HCT116 (cell line): ENCODE measurements at regions not wholly inside any gene's neighbourhood (a gene's known extent, or its start where the extent isn't known, plus 50 kb on each side); places are given as distances from the start of the nearest gene placed in this dataset.

Experiments used
- ATAC-seq: fragments of 200-7000 bp; cut with Tn5 transposase; 2 replicates; pipeline ENCODE4 v1.9.1; 2020; ENCODE audit warnings: mild to moderate bottlenecking, moderate library complexity
- BruUV-seq: library from RNA; stranded (reverse); fragments of 400-500 nt; replicated peaks from 2 replicates; lab custom pipeline; 2021; lab: Mats Ljungman, UMichigan
- CTCF ChIA-PET: fragments of 300-600 bp; sonication (Branson Sonifier 250); formaldehyde crosslinking; loops from one replicate; lab custom pipeline; 2021; ENCODE audit warnings: antibody characterized with exemption; lab: Charles Lee
- POLR2A ChIA-PET: fragments of 300-600, 350-600 bp; sonication (Branson Sonifier 250); formaldehyde crosslinking; loops from one replicate; lab custom pipeline; 2021; ENCODE audit warnings: antibody characterized with exemption; lab: Charles Lee
- RAD21 ChIA-PET, 2 experiments: fragments of 300-600 bp; sonication (Branson Sonifier 250); formaldehyde crosslinking; loops; one replicate each; lab custom pipeline; 2023; ENCODE audit warnings: low total read pairs in 2 of 2; ENCODE audit not compliant: uncharacterized antibody in 2 of 2, unreplicated experiment in 2 of 2, low non-redundant PET in 1 of 2; lab: Charles Lee
- DNase-seq: peaks from one replicate; pipeline ENCODE4 v3.0.0-alpha.2; 2010; ENCODE audit warnings: low read depth, low spot score
- H2AFZ ChIP-seq: fragments of 200-600 bp; shearing (Covaris generic), sonication (generic); 2 replicates; pipeline ENCODE4 v1.6.1; 2017; ENCODE audit warnings: low read depth, mixed run types, mixed read lengths, antibody characterized with exemption, low read length; ENCODE audit not compliant: poor library complexity, severe bottlenecking
- H3K27ac ChIP-seq: 2 replicates; pipeline ENCODE4 v1.5.1; 2012; ENCODE audit warnings: low read depth, low read length
- H3K27me3 ChIP-seq: fragments of 200-600 bp; sonication (generic); 2 replicates; pipeline ENCODE4 v1.6.1; 2016; ENCODE audit warnings: mixed run types, low read length, mixed read lengths; ENCODE audit not compliant: insufficient read depth
- H3K36me3 ChIP-seq, 2 experiments: fragments of 200-500 bp in 1 of 2; fragments of 200-600 bp in 1 of 2; sonication (Bioruptor generic) in 1 of 2; sonication (generic) in 1 of 2; 2 replicates each; pipeline versions ENCODE4 v1.5.1 to v1.6.1; 2014 to 2016; ENCODE audit warnings: low read length in 2 of 2, inconsistent platforms in 1 of 2, mixed read lengths in 1 of 2, mixed run types in 1 of 2; ENCODE audit not compliant: insufficient read depth in 2 of 2, control insufficient read depth in 1 of 2
- H3K4me1 ChIP-seq, 2 experiments: fragments of 200-600 bp in 1 of 2; sonication (generic) in 1 of 2; 2 replicates each; pipeline versions ENCODE4 v1.5.1 to v1.6.1; 2012 to 2017; ENCODE audit warnings: low read length in 2 of 2, inconsistent platforms in 1 of 2, mild to moderate bottlenecking in 1 of 2, mixed read lengths in 1 of 2, mixed run types in 1 of 2, moderate library complexity in 1 of 2; ENCODE audit not compliant: insufficient read depth in 2 of 2, control insufficient read depth in 1 of 2
- H3K4me2 ChIP-seq: fragments of 200-600 bp; sonication (generic); 2 replicates; pipeline ENCODE4 v1.6.1; 2017; ENCODE audit warnings: mixed run types, low read length, mixed read lengths
- H3K4me3 ChIP-seq, 2 experiments: fragments of 200-600 bp in 1 of 2; sonication (generic) in 1 of 2; replicated peaks in 1 of 2; 2 replicates each; pipeline ENCODE4 v1.5.1; 2011 to 2016; ENCODE audit warnings: low read length in 2 of 2, control low read depth in 1 of 2, low read depth in 1 of 2, mild to moderate bottlenecking in 1 of 2, mixed read lengths in 1 of 2, mixed run types in 1 of 2
- H3K79me2 ChIP-seq: fragments of 200-600 bp; sonication (generic); 2 replicates; pipeline ENCODE4 v1.6.1; 2017; ENCODE audit warnings: mild to moderate bottlenecking, mixed run types, low read length, moderate library complexity, mixed read lengths; ENCODE audit not compliant: insufficient read depth
- H3K9ac ChIP-seq: fragments of 200-600 bp; sonication (generic); 2 replicates; pipeline ENCODE4 v1.6.1; 2016; ENCODE audit warnings: low read length, mixed read lengths
- H3K9me2 ChIP-seq: fragments of 200-600 bp; sonication (generic), shearing (Covaris generic); 2 replicates; pipeline ENCODE4 v1.6.1; 2017; ENCODE audit warnings: mixed run types, mild to moderate bottlenecking, moderate library complexity; ENCODE audit not compliant: insufficient read depth
- H3K9me3 ChIP-seq, 2 experiments: fragments of 200-500 bp in 1 of 2; fragments of 200-600 bp in 1 of 2; sonication (Bioruptor generic) in 1 of 2; sonication (generic) in 1 of 2; 2 replicates each; pipeline ENCODE4 v1.6.1; 2014 to 2017; ENCODE audit warnings: low read length in 2 of 2, mixed read lengths in 2 of 2, inconsistent platforms in 1 of 2, low read depth in 1 of 2, mild to moderate bottlenecking in 1 of 2, mixed run types in 1 of 2, moderate library complexity in 1 of 2; ENCODE audit not compliant: control insufficient read depth in 1 of 2, insufficient read depth in 1 of 2
- H4K20me1 ChIP-seq: fragments of 200-600 bp; sonication (generic), shearing (Covaris generic); 2 replicates; pipeline ENCODE4 v1.6.1; 2017; ENCODE audit warnings: mixed run types, mild to moderate bottlenecking, moderate library complexity; ENCODE audit not compliant: insufficient read depth
- CBX3 ChIP-seq: IDR thresholded peaks from 2 replicates; pipeline ENCODE4 v1.6.1; 2012; ENCODE audit warnings: low read depth
- CEBPB ChIP-seq: IDR thresholded peaks from 2 replicates; pipeline ENCODE4 v1.6.1; 2012; ENCODE audit warnings: low read depth
- EGR1 ChIP-seq: IDR thresholded peaks from 2 replicates; pipeline ENCODE4 v1.6.1; 2012; ENCODE audit warnings: low read depth
- ELF1 ChIP-seq: IDR thresholded peaks from 2 replicates; pipeline ENCODE4 v1.6.1; 2012; ENCODE audit warnings: low read depth, borderline replicate concordance
- EZH2 ChIP-seq: fragments of 200-600 bp; sonication (generic); IDR thresholded peaks from 2 replicates; pipeline ENCODE4 v1.6.1; 2017; ENCODE audit warnings: antibody characterized with exemption, mixed run types
- EZH2phosphoT487 ChIP-seq: fragments of 200-600 bp; IDR thresholded peaks from 2 replicates; pipeline ENCODE4 v1.6.1; 2018; ENCODE audit warnings: antibody characterized with exemption, borderline replicate concordance
- FOSL1 ChIP-seq: IDR thresholded peaks from 2 replicates; pipeline ENCODE4 v1.6.1; 2012; ENCODE audit warnings: low read depth
- POLR2A ChIP-seq: IDR thresholded peaks from 2 replicates; pipeline ENCODE4 v1.7.0; 2011; ENCODE audit warnings: borderline replicate concordance; ENCODE audit not compliant: insufficient read depth, insufficient read length; ENCODE audit errors: extremely low read depth
- POLR2AphosphoS5 ChIP-seq: IDR thresholded peaks from 2 replicates; pipeline ENCODE4 v1.6.1; 2011; ENCODE audit warnings: mild to moderate bottlenecking, low read depth, low read length, moderate library complexity
- SIN3A ChIP-seq: IDR thresholded peaks from 2 replicates; pipeline ENCODE4 v1.6.1; 2012; ENCODE audit warnings: low read depth
- SP1 ChIP-seq: IDR thresholded peaks from 2 replicates; pipeline ENCODE4 v1.6.1; 2012; ENCODE audit warnings: low read depth
- SRF ChIP-seq: IDR thresholded peaks from 2 replicates; pipeline ENCODE4 v1.6.1; 2012; ENCODE audit warnings: low read depth
- TCF7L2 ChIP-seq: IDR thresholded peaks from 2 replicates; pipeline ENCODE4 v1.7.0; 2011; ENCODE audit warnings: borderline replicate concordance, inconsistent platforms; ENCODE audit not compliant: insufficient read depth, insufficient read length; ENCODE audit errors: extremely low read depth
- YY1 ChIP-seq: IDR thresholded peaks from 2 replicates; pipeline ENCODE4 v1.6.1; 2011; ENCODE audit warnings: low read length, low read depth, moderate library complexity, mild to moderate bottlenecking; ENCODE audit not compliant: insufficient replicate concordance; ENCODE audit errors: extremely low read depth
- ZNF274 ChIP-seq: fragments of 200-500 bp; sonication (Bioruptor generic); IDR thresholded peaks from 2 replicates; pipeline ENCODE4 v1.6.1; 2014; ENCODE audit warnings: mild to moderate bottlenecking, low read depth, low read length, inconsistent platforms
- intact Hi-C: fragments of 100-400 bp; cut with micrococcal nuclease; formaldehyde crosslinking; loops from 2 replicates; pipeline ENCODE4 v1.10.0; 2022
- TF ChIP-seq, protein P1 (sequence below), 3 experiments: fragments of 200-600 bp in 1 of 3; sonication (generic) in 1 of 3; IDR thresholded peaks in 2 of 3; conservative IDR thresholded peaks in 1 of 3; 2 replicates each; pipeline ENCODE4 v1.5.1; 2012 to 2017; ENCODE audit warnings: low read depth in 2 of 3, low read length in 2 of 3, antibody characterized with exemption in 1 of 3, borderline replicate concordance in 1 of 3, control low read depth in 1 of 3, mild to moderate bottlenecking in 1 of 3, mixed read lengths in 1 of 3, mixed run types in 1 of 3, moderate library complexity in 1 of 3; ENCODE audit not compliant: insufficient read depth in 1 of 3
- TF ChIP-seq, protein P2 (sequence below): IDR thresholded peaks from 2 replicates; pipeline ENCODE4 v1.6.1; 2011; ENCODE audit warnings: mild to moderate bottlenecking, low read length, moderate library complexity; ENCODE audit not compliant: insufficient replicate concordance; ENCODE audit errors: extremely low read depth
- TF ChIP-seq, protein P3 (sequence below): IDR thresholded peaks from 2 replicates; pipeline ENCODE4 v1.6.1; 2012; ENCODE audit warnings: low read depth
- TF ChIP-seq, protein P4 (sequence below): IDR thresholded peaks from 2 replicates; pipeline ENCODE4 v1.6.1; 2012
- TF ChIP-seq, protein P5 (sequence below): IDR thresholded peaks from 2 replicates; pipeline ENCODE4 v1.6.1; 2012

DNA sequence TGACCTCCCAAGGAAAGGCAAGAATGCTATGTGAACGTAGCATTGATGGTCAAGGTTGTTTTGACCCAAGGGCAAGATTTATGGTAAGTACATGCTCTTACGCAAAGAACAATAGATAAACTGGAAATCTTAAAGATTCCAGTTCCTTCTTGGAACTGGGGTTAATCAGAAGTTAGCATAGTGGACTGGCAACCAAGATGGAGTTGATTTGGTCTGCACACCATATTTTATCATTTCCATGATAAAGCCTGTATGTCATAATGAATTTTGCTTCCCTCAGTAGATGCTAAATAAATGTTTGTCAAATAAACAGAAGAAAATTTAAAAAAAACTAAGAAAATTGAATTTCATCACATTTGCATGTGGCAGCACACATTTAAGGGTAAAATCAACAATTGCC, 242.4 kb upstream of the MEF2C start:
- RAD21 ChIA-PET, result no interaction called here
- DNase-seq, result no peak
- H3K79me2 ChIP-seq, result no peaks in the 10 kb centered on the region
- no peak for ATAC-seq
- TF ChIP-seq POLR2A (no peak), SIN3A (no peak), ELF1 (no peak), SP1 (no peak), EZH2phosphoT487 (no peak), CBX3 (no peak), SRF (no peak), FOSL1 (no peak), POLR2AphosphoS5 (no peak), CEBPB (no peak), EZH2 (no peak), EGR1 (no peak), ZNF274 (no peak), TCF7L2 (no peak), YY1 (no peak)
- TF ChIP-seq, protein P1, sequence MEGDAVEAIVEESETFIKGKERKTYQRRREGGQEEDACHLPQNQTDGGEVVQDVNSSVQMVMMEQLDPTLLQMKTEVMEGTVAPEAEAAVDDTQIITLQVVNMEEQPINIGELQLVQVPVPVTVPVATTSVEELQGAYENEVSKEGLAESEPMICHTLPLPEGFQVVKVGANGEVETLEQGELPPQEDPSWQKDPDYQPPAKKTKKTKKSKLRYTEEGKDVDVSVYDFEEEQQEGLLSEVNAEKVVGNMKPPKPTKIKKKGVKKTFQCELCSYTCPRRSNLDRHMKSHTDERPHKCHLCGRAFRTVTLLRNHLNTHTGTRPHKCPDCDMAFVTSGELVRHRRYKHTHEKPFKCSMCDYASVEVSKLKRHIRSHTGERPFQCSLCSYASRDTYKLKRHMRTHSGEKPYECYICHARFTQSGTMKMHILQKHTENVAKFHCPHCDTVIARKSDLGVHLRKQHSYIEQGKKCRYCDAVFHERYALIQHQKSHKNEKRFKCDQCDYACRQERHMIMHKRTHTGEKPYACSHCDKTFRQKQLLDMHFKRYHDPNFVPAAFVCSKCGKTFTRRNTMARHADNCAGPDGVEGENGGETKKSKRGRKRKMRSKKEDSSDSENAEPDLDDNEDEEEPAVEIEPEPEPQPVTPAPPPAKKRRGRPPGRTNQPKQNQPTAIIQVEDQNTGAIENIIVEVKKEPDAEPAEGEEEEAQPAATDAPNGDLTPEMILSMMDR (IDR thresholded peaks at IDR 0.05 in 2 of 3, conservative IDR thresholded peaks at IDR 0.05 in 1 of 3; ENCODE audit: borderline replicate concordance in 1 of 3, insufficient read depth in 1 of 3, low read depth in 2 of 3, low read length in 2 of 3), result no peak
- TF ChIP-seq, protein P2, sequence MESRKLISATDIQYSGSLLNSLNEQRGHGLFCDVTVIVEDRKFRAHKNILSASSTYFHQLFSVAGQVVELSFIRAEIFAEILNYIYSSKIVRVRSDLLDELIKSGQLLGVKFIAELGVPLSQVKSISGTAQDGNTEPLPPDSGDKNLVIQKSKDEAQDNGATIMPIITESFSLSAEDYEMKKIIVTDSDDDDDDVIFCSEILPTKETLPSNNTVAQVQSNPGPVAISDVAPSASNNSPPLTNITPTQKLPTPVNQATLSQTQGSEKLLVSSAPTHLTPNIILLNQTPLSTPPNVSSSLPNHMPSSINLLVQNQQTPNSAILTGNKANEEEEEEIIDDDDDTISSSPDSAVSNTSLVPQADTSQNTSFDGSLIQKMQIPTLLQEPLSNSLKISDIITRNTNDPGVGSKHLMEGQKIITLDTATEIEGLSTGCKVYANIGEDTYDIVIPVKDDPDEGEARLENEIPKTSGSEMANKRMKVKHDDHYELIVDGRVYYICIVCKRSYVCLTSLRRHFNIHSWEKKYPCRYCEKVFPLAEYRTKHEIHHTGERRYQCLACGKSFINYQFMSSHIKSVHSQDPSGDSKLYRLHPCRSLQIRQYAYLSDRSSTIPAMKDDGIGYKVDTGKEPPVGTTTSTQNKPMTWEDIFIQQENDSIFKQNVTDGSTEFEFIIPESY, result no peak
- TF ChIP-seq, protein P3, sequence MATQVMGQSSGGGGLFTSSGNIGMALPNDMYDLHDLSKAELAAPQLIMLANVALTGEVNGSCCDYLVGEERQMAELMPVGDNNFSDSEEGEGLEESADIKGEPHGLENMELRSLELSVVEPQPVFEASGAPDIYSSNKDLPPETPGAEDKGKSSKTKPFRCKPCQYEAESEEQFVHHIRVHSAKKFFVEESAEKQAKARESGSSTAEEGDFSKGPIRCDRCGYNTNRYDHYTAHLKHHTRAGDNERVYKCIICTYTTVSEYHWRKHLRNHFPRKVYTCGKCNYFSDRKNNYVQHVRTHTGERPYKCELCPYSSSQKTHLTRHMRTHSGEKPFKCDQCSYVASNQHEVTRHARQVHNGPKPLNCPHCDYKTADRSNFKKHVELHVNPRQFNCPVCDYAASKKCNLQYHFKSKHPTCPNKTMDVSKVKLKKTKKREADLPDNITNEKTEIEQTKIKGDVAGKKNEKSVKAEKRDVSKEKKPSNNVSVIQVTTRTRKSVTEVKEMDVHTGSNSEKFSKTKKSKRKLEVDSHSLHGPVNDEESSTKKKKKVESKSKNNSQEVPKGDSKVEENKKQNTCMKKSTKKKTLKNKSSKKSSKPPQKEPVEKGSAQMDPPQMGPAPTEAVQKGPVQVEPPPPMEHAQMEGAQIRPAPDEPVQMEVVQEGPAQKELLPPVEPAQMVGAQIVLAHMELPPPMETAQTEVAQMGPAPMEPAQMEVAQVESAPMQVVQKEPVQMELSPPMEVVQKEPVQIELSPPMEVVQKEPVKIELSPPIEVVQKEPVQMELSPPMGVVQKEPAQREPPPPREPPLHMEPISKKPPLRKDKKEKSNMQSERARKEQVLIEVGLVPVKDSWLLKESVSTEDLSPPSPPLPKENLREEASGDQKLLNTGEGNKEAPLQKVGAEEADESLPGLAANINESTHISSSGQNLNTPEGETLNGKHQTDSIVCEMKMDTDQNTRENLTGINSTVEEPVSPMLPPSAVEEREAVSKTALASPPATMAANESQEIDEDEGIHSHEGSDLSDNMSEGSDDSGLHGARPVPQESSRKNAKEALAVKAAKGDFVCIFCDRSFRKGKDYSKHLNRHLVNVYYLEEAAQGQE, result no peak
- TF ChIP-seq, protein P4, sequence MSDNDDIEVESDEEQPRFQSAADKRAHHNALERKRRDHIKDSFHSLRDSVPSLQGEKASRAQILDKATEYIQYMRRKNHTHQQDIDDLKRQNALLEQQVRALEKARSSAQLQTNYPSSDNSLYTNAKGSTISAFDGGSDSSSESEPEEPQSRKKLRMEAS, result no peak
- TF ChIP-seq, protein P5, sequence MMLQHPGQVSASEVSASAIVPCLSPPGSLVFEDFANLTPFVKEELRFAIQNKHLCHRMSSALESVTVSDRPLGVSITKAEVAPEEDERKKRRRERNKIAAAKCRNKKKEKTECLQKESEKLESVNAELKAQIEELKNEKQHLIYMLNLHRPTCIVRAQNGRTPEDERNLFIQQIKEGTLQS, result no peak
- TF ChIP-seq, all 23 proteins: peak for 0
- no peaks in the 10 kb centered on the region for H3K9me3 ChIP-seq
- H3K4me1 ChIP-seq, result no peaks in the 10 kb centered on the region
- no peak overlapping the region for H3K4me3 ChIP-seq
- H4K20me1 ChIP-seq, result no peaks in the 10 kb centered on the region
- no TSS peak for BruUV-seq
- no peaks in the 10 kb centered on the region for H3K9me2 ChIP-seq
- no peak overlapping the region for H3K4me2 ChIP-seq
- no peak overlapping the region for H2AFZ ChIP-seq
- H3K27me3 ChIP-seq, result no peaks in the 10 kb centered on the region
- H3K9ac ChIP-seq, result no peak overlapping the region
- intact Hi-C loops, result no loop called here
- no peaks in the 10 kb centered on the region for H3K36me3 ChIP-seq
- H3K27ac ChIP-seq, result no peak overlapping the region
- CTCF ChIA-PET, result no interaction called here
- POLR2A ChIA-PET, result no interaction called here
